GM12878 (cell line): ENCODE measurements at regions not wholly inside any gene's neighbourhood (a gene's known extent, or its start where the extent isn't known, plus 50 kb on each side); places are given as distances from the start of the nearest gene placed in this dataset.

Experiments used
- ATAC-seq: fragments of 200-7000 bp; cut with Tn5 transposase; 3 replicates; pipeline ENCODE4 v1.9.1; 2020; ENCODE audit warnings: mild to moderate bottlenecking, moderate library complexity
- BruUV-seq: library from RNA; stranded (reverse); fragments of 400-500 nt; replicated peaks from 2 replicates; lab custom pipeline; 2021; lab: Mats Ljungman, UMichigan
- CTCF ChIA-PET: fragments of 300-600 bp; sonication (Branson Sonifier 250); formaldehyde crosslinking; extraction: SDS; loops from one replicate; lab custom pipeline; 2021; ENCODE audit warnings: inconsistent platforms; lab: Yijun Ruan, JAX
- POLR2A ChIA-PET: fragments of 350-600 bp; formaldehyde crosslinking; extraction: SDS; loops from one replicate; lab custom pipeline; 2021; ENCODE audit warnings: inconsistent platforms; lab: Charles Lee
- RAD21 ChIA-PET: fragments of 300-600 bp; sonication (Branson Sonifier 250); formaldehyde crosslinking; loops from one replicate; lab custom pipeline; 2023; ENCODE audit warnings: antibody characterized with exemption; ENCODE audit not compliant: unreplicated experiment; lab: Charles Lee
- SMC1A ChIA-PET: fragments of 300-600 bp; sonication (Branson Sonifier 250); formaldehyde crosslinking; loops from one replicate; lab custom pipeline; 2023; ENCODE audit not compliant: unreplicated experiment, uncharacterized antibody; lab: Charles Lee
- DNase-seq: peaks from one replicate; pipeline ENCODE4 v3.0.0-alpha.2; 2011; ENCODE audit warnings: low read depth, low spot score
- FAIRE-seq: peaks from 3 replicates; lab custom pipeline; 2011; peaks lifted over from hg19 to GRCh38; lab: Jason Lieb, UNC
- H2AFZ ChIP-seq: 2 replicates; pipeline ENCODE4 v1.6.0; 2011; ENCODE audit warnings: low read depth, low read length, control low read depth; ENCODE audit not compliant: control insufficient read depth
- H3K27ac ChIP-seq: 2 replicates; pipeline ENCODE4 v1.5.1; 2011; ENCODE audit warnings: control low read depth; ENCODE audit not compliant: control insufficient read depth, insufficient read depth
- H3K27me3 ChIP-seq, 2 experiments: replicated peaks in 1 of 2; 2 replicates each; pipeline versions ENCODE4 v1.6.0 to v1.6.1; 2011; ENCODE audit warnings: low read length in 1 of 2; ENCODE audit not compliant: control insufficient read depth in 2 of 2, insufficient read depth in 2 of 2
- H3K36me3 ChIP-seq, 2 experiments: 2 replicates each; pipeline ENCODE4 v1.5.1; 2011; ENCODE audit warnings: low read length in 1 of 2; ENCODE audit not compliant: control insufficient read depth in 2 of 2, insufficient read depth in 2 of 2
- H3K4me1 ChIP-seq: 2 replicates; pipeline ENCODE4 v1.6.1; 2011; ENCODE audit warnings: mild to moderate bottlenecking, low read length, moderate library complexity, mixed read lengths; ENCODE audit not compliant: control insufficient read depth, insufficient read depth
- H3K4me2 ChIP-seq: 2 replicates; pipeline ENCODE4 v1.6.0; 2011; ENCODE audit warnings: control low read depth; ENCODE audit not compliant: control insufficient read depth, insufficient read depth
- H3K4me3 ChIP-seq: fragments of 200-600 bp; sonication (generic); 2 replicates; pipeline ENCODE4 v1.5.1; 2016
- H3K79me2 ChIP-seq: 2 replicates; pipeline ENCODE4 v1.6.0; 2011; ENCODE audit warnings: low read length; ENCODE audit not compliant: control insufficient read depth, insufficient read depth
- H3K9ac ChIP-seq: 2 replicates; pipeline ENCODE4 v1.8.0; 2011; ENCODE audit warnings: low read length, control low read depth, mixed read lengths; ENCODE audit not compliant: control insufficient read depth, insufficient read depth
- H3K9me3 ChIP-seq: replicated peaks from 3 replicates; pipeline ENCODE4 v1.5.1; 2011; ENCODE audit warnings: mild to moderate bottlenecking, low read length; ENCODE audit not compliant: control insufficient read depth, insufficient read depth
- H4K20me1 ChIP-seq: 2 replicates; pipeline ENCODE4 v1.6.0; 2011; ENCODE audit not compliant: control insufficient read depth, insufficient read depth
- NKRF ChIP-seq: fragments of 450-650 bp; conservative IDR thresholded peaks from 2 replicates; pipeline ENCODE4 v1.6.1; 2017; ENCODE audit warnings: mild to moderate bottlenecking, moderate library complexity
- PAX5 ChIP-seq: IDR thresholded peaks from 2 replicates; pipeline ENCODE4 v1.6.1; 2011; ENCODE audit warnings: low read depth, low read length, borderline replicate concordance
- STAT3 ChIP-seq: IDR thresholded peaks from 2 replicates; pipeline ENCODE4 v1.6.1; 2011; ENCODE audit warnings: low read depth, low read length, improper control_type of control experiment
- USF2 ChIP-seq: IDR thresholded peaks from 2 replicates; pipeline ENCODE4 v1.6.1; 2011; ENCODE audit warnings: low read depth, low read length, improper control_type of control experiment, borderline replicate concordance
- ZNF207 ChIP-seq: fragments of 450-650 bp; IDR thresholded peaks from 2 replicates; pipeline ENCODE4 v1.6.1; 2014; ENCODE audit warnings: antibody characterized with exemption, mild to moderate bottlenecking, borderline replicate concordance
- ZNF622 ChIP-seq: fragments of 450-650 bp; IDR thresholded peaks from 2 replicates; pipeline ENCODE4 v1.6.1; 2017; ENCODE audit warnings: mild to moderate bottlenecking, inconsistent platforms
- ZZZ3 ChIP-seq: IDR thresholded peaks from 2 replicates; pipeline ENCODE4 v1.6.1; 2011; ENCODE audit warnings: low read depth; ENCODE audit not compliant: control insufficient read depth, insufficient read length
- WGBS: methylation state at CpG from one replicate; pipeline ENCODE4 v1.1.6; 2016; ENCODE audit warnings: low lambda C conversion rate; ENCODE audit not compliant: insufficient replicate concordance, insufficient coverage; ENCODE audit errors: missing lambda C conversion rate; 5-methylcytosine and 5-hydroxymethylcytosine counted together
- in situ Hi-C: fragments of 300-500 bp; cut with MboI; formaldehyde crosslinking; loops from 9 replicates; pipeline ENCODE4 v1.14.3; 2018; ENCODE audit warnings: mixed read lengths
- intact Hi-C: fragments of 100-400 bp; cut with micrococcal nuclease; formaldehyde crosslinking; loops from one replicate; pipeline ENCODE4 v1.14.2; 2022; ENCODE audit not compliant: unreplicated experiment
- TF ChIP-seq, protein P1 (sequence below): IDR thresholded peaks from 2 replicates; pipeline ENCODE4 v1.6.1; 2012; ENCODE audit warnings: low read length, inconsistent platforms

DNA sequence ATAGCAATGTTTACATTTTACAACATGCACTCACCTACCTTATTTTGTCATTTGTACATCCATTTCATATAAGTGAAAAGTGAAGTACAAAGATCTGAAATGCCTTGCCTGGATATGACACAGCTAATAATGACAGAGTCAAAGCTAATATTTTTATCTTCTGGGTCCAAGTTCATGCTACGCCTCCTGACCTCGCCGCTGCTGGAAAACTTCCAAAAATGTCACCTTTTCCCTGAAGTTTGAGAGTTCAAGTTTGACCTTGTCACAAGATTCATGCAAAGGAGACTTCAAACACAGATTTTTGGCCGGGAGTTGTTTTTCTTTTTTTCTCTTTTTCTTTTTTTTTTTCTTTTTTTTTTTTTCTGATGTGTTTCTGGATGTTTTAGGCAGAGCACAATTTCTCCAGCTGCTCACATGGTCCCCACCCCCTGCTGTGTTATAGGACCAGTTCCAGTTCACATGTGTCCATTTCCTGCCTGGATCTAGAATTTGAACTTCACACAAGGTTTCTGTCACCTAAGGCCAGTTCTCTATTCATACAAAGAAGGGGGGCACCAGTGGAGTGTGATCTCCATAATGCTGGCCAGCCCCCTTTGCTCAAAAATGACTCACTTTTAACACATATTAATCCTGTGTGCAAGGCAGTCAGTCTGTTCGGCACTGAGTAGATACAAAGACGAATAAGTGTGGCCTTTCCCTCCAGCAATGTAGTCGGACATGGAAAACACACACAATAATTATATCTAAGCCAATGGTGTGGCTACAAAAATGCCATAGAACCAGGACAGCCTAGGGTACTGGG, 546.8 kb downstream of the BUD13 start:
- no TSS peak for BruUV-seq
- no peak overlapping the region for H3K4me3 ChIP-seq
- H3K9ac ChIP-seq: no peak overlapping the region
- SMC1A ChIA-PET: interaction anchor here (0.8 kb wide), 1 partner anchor 8 kb away, joined by 3 read pairs; no protein-coding TSS in a partner anchor
- H3K36me3 ChIP-seq: no peaks in the 10 kb centered on the region
- peak; percentile 44 for ATAC-seq
- H3K27ac ChIP-seq: no peak overlapping the region
- CTCF ChIA-PET: interaction anchor here (1.1 to 1.7 kb wide), 4 partner anchors 7 to 901 kb away, joined by 3 to 4 read pairs (median 4); no protein-coding TSS in a partner anchor
- FAIRE-seq: no peak
- no peaks in the 10 kb centered on the region for H3K79me2 ChIP-seq
- POLR2A ChIA-PET: no interaction called here
- RAD21 ChIA-PET: interaction anchor here (0.7 kb wide), 1 partner anchor 797 kb away, joined by 3 read pairs; no protein-coding TSS in a partner anchor
- H3K27me3 ChIP-seq: no peaks in the 10 kb centered on the region
- no peaks in the 10 kb centered on the region for H3K4me1 ChIP-seq
- no peak overlapping the region for H3K4me2 ChIP-seq
- WGBS: 36% methylated on average over 7 of the region's 7 CpGs
- intact Hi-C loops: no loop called here
- in situ Hi-C loops: no loop called here
- TF ChIP-seq ZZZ3: no peak
- TF ChIP-seq, protein P1, sequence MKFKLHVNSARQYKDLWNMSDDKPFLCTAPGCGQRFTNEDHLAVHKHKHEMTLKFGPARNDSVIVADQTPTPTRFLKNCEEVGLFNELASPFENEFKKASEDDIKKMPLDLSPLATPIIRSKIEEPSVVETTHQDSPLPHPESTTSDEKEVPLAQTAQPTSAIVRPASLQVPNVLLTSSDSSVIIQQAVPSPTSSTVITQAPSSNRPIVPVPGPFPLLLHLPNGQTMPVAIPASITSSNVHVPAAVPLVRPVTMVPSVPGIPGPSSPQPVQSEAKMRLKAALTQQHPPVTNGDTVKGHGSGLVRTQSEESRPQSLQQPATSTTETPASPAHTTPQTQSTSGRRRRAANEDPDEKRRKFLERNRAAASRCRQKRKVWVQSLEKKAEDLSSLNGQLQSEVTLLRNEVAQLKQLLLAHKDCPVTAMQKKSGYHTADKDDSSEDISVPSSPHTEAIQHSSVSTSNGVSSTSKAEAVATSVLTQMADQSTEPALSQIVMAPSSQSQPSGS: no peak
- TF ChIP-seq ZNF207: no peak
- TF ChIP-seq STAT3: no peak
- TF ChIP-seq NKRF: no peak
- no peak for TF ChIP-seq ZNF622
- TF ChIP-seq PAX5: no peak
- TF ChIP-seq USF2: no peak
- no peaks in the 10 kb centered on the region for H4K20me1 ChIP-seq
- DNase-seq: no peak
- H2AFZ ChIP-seq: no peak overlapping the region
- H3K9me3 ChIP-seq: no peaks in the 10 kb centered on the region
